GM21825 (cell line): ENCODE measurements at regions not wholly inside any gene's neighbourhood (a gene's known extent, or its start where the extent isn't known, plus 50 kb on each side); places are given as distances from the start of the nearest gene placed in this dataset.

Experiments used
- ATAC-seq: cut with Tn5 transposase; IDR thresholded peaks from one replicate; pipeline ENCODE4 v1.9.1; 2021; ENCODE audit warnings: mild to moderate bottlenecking, moderate library complexity; ENCODE audit not compliant: unreplicated experiment

GRCh38 chr9:86765746-86766430, 181.4 kb downstream of the GAS1 start:
- no peak for ATAC-seq

DNA sequence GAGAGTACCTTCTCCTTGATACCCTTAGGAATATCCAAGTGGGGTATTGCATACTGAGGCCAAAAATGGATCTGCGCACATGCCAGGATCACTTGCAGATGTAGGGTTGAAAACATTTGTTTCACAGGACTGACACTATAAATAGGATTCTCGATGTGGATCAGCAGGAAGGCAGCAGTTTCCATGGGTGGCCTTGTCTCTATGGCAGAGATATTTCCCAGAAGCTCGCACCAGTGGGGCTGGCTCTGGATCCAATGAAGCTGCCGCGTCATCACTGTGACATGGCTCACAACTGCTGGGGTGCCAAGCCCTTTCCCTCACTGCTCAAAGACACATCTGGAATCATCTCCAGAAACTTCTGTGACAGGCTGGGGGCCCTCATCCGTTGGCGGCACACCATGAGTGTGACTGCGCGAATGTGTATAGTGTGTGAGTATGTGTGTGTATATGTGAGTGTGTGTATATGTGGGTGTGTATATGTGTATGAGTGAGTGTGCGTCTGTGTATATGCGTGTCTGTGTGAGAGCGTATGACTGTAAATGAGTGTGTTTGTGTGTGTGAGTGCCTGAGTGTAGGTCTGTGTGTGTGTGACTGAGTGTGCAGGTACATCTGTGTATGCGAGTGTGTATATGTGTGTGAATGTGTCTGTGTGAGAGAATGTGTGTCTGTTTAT, 182.5 kb downstream of the GAS1 start:
- ATAC-seq, result no peak

- ATAC-seq, result no peak
Measured at GRCh38 chr9:86764221-86764624, 183.1 kb downstream of the GAS1 start.

DNA sequence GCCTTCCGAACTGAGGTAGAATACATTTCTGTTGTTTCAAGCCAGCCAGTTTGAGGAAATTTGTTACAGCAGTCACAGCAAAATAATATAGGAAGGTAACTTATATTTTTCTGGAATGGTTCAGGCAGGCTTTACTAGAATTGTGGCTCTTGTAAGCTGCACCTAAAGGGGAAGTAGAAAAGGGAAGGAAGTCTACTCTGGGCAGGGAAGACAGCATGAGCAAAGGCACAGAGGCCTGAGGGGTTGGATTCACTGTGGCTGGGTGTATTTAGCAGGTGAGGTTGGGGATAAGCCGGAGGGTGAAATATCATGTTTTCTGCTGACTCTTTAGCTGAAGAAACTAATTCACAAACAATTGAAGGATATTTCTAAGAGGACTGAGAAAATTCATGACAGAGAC, 183.5 kb downstream of the GAS1 start:
- no peak for ATAC-seq

GRCh38 chr9:86757382-86757720, 190.0 kb downstream of the GAS1 start:
- ATAC-seq, result no peak

- ATAC-seq, result no peak
Measured at GRCh38 chr9:86756576-86757381, 190.5 kb downstream of the GAS1 start.

DNA sequence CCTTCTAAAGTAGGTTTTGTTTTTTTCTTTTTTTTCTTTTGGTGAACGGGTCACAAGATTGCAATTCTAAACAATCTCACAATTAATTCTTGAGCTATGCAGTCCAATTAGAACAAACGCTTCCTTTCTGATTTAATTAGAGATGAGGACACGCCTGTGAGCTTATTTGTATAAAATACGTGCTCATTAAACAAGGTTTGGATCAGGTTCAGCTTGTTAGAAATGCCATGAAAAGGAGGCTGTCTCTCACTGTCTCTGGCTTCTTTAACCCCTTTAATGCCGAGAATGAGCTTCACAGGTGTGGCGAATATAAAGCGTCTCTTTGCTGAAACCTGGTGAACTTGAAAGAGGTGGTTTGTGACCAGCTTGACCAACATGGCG, 191.8 kb downstream of the GAS1 start:
- ATAC-seq, result no peak

DNA sequence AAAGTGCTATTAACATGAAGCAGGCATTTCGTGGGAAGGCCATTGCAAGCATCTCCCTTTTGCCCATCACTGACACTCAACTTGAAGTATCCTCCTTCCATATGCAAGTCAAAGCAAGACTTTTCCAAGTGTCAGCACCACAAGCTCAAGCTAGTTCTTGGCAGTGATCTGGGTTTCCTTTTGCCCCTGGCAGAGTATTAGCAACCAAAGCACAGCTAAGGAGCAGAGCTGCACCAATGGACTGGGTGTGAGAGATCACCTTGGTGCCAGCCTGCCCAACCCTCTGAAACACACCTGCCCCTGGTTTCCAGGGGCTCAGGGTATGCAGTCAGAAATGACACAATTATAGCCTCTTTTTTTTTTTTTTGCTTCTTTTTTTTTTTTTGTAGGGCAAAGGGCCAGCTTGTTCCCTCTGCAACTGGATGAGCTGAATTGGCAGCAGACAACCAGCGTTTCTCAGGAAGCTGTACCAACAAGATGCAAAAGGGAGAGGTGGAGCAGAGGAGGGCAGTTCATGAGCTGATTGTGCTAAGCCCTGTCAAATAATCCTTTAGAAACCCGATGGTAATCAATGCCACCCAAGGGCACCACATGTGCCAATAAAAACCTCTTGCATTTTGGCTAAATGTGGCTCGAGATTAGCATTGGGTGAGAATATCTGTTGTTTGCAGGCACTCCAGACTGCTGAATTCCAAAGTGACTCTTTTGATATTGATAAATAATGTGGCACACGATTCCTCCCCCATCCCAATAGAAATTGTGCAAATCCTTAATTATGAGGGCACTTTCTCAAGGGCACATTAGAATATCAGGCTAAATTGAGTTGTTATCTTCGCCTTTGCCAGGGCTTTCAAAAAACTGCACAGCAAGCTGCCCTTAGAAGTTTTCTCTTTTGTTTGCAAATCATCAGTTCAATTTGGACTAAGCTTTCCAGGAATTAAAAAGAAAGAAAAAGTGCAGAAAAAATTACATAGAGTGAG, 192.4 kb downstream of the GAS1 start:
- ATAC-seq, result no peak

- ATAC-seq, result no peak
Measured at GRCh38 chr9:86753836-86754235, 193.5 kb downstream of the GAS1 start.

- no peak for ATAC-seq
Measured at GRCh38 chr9:86752733-86753132, 194.6 kb downstream of the GAS1 start.

GRCh38 chr9:86751956-86752355, 195.3 kb downstream of the GAS1 start:
- no peak for ATAC-seq

DNA sequence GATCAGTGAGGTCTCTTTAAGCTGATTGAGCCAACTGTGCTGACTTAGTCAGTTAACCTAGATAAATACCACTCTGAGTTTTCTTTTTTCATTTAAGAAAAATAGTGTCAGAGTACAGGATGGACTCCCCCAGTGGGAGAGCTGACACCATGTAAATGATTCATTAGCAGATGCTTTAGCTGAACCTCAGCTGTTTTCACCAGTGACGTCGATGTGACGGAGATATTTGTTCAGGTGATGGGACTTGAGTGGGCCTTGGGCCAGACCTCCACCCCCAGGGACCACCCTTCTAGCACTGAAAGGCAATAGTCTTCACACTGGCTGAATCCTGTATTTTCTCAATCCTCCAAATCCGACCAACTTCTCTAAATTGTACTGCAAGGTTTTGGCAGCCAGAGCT, 196.1 kb downstream of the GAS1 start:
- ATAC-seq, result no peak

DNA sequence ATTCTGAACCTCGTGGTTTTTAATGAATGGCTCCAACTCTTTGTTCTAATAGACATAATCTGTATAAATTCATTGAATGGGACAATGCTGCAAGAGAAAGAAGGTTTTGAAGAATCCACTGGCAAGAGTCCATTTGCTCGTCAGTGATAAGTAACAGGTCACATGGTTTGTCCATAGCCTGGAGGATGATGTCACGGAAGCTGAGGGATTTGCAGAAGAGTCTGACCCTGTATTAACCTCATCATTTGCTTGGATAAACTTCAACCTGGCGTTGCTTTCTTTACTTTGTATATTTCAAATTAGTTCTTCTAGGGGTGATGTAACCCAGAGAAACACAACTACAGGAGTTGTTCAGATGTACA, 197.4 kb downstream of the GAS1 start:
- no peak for ATAC-seq

DNA sequence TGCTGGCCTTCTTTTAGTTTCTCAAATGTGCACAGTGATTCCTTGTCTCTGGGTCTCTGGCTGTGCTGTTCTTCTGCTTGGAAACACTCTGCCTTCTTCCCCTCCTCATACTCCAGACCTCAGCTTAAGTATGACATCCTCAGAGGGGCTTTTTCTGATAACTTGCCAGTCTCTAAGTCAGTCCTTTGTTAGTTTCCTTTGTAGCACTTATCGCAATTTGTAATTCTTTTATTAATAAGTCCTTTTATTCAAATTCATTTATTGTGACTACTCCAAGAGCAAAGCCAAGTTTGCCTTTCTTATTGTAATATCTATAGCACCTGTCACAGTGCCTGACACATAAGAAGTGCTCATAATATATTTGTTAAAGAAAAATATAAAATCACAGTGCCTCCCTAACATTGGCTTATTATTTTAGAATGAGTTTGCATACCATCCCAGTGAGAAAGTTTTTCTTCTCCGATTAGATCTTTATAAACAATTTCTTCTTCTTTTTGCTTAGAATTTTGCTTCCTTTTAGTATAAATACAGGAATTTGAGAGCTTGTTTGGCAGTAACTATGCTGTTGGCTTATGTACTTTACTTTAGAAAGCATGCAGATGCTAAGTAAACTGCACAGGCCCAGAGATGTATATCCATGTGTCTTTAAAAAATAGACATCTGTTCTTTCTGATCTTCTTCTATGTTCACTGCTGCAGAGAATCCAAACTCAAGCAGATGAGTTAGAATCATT, 198.0 kb downstream of the GAS1 start:
- ATAC-seq, result no peak

DNA sequence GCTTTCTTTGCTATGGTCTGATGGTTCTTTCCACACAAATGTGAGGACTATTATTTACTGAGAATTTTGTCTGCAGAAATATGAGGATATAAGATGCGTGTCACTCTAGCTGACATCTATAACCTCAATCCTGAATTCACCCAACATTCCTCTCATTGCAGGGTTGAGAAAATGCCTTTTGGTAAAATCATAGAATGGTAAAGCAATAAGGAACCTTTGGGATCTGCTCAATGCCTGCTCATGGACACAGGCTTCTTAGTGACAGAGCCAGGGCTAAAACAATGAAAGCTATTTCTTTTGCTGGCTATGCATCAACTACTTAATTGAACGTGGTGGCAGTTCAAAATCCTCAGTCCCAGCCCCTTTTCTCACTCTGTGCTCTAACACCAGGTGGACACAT, 199.6 kb downstream of the GAS1 start:
- no peak for ATAC-seq

- no peak for ATAC-seq
Measured at GRCh38 chr9:86741311-86742208, 205.7 kb downstream of the GAS1 start.

GRCh38 chr9:86735772-86736458, 211.4 kb downstream of the GAS1 start:
- no peak for ATAC-seq

DNA sequence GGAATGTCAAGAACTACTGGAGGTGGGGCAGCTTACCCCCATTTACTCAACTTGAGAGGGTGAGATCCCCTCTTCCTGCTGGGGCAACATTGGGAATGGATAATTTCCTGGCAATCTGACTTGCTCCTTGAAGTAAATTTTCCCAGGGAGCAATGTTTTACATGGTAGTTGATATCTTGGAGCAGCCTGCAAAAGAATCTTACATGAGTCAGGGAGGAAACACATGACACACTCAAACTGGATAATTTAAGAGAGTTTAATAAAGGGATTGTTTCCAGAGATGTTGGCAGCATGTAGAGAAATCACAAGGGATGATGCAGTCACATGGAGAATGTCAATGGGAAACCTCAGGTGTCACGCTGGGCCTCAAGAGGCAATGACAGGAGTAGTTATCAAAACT, 212.5 kb downstream of the GAS1 start:
- no peak for ATAC-seq

DNA sequence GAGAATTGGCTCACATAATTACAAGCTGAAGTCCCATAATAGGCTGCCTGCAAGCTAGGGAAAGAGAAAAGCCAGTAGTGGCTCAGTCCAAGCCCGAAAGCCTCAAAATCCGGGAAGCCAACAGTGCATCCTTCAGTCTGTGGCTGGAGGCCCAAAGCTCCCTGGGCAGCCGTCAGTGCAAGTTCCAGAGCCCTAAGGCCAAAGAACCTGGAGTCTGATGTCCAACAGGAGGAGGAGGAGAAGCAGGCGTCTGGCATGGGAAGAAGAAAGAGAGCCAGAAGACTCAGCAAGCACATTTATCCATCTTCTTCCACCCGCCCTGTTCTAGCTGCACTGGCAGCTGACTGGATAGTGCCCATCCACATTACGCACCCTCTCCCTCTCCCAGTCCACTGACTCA, 213.4 kb downstream of the GAS1 start:
- no peak for ATAC-seq
